Prostate gland (tissue), 2 donors: ENCODE measurements at regions not wholly inside any gene's neighbourhood (a gene's known extent, or its start where the extent isn't known, plus 50 kb on each side); places are given as distances from the start of the nearest gene placed in this dataset.

Experiments used
- CTCF ChIP-seq, 4 experiments: fragments of 200-600 bp in 2 of 4; fragments of 450-650 bp in 2 of 4; sonication (generic) in 2 of 4; IDR thresholded peaks; 1 replicate in 3 of 4; 2 replicates in 1 of 4; pipeline ENCODE4 v1.5.1; 2016 to 2019; ENCODE audit warnings: antibody characterized with exemption in 4 of 4, mild to moderate bottlenecking in 2 of 4, moderate library complexity in 2 of 4
- POLR2A ChIP-seq: fragments of 450-650 bp; IDR thresholded peaks from one replicate; pipeline ENCODE4 v1.6.1; 2016; ENCODE audit warnings: antibody characterized with exemption, mild to moderate bottlenecking
- POLR2AphosphoS5 ChIP-seq: sonication (generic); formaldehyde crosslinking; IDR thresholded peaks from one replicate; pipeline ENCODE4 v1.6.1; 2017; ENCODE audit warnings: antibody characterized with exemption

- TF ChIP-seq CTCF (IDR thresholded peaks at IDR 0.05) (no peak), POLR2AphosphoS5 (no peak), POLR2A (no peak)
These were observed 84.4 kb downstream of the THNSL2 start for GRCh38 chr2:88254437-88255091.
